Prostate gland (tissue), 2 donors: ENCODE measurements at regions not wholly inside any gene's neighbourhood (a gene's known extent, or its start where the extent isn't known, plus 50 kb on each side); places are given as distances from the start of the nearest gene placed in this dataset.

Source experiments
- DNase-seq: peaks from one replicate; pipeline ENCODE4 v3.0.0-alpha.2; 2019; ENCODE audit warnings: low spot score
- H3K27ac ChIP-seq, 2 donors: fragments of 200-600 bp; sonication (generic); 2 replicates each; pipeline ENCODE4 v1.5.1; 2017 to 2019
- H3K27me3 ChIP-seq: fragments of 200-600 bp; sonication (generic); replicated peaks from 2 replicates; pipeline ENCODE4 v1.5.1; 2019; ENCODE audit not compliant: insufficient read depth
- H3K36me3 ChIP-seq, 2 donors: fragments of 200-600 bp; sonication (generic); 1 replicate in 1 of 2; 2 replicates in 1 of 2; pipeline versions ENCODE4 v1.5.1 to v1.8.1; 2017 to 2019
- H3K4me1 ChIP-seq: fragments of 200-600 bp; sonication (generic); replicated peaks from 2 replicates; pipeline ENCODE4 v1.5.1; 2019
- H3K4me3 ChIP-seq, 2 donors: fragments of 200-600 bp; sonication (generic); 2 replicates each; pipeline ENCODE4 v1.5.1; 2017 to 2019
- H3K9me3 ChIP-seq: fragments of 200-600 bp; sonication (generic); 2 replicates; pipeline ENCODE4 v1.5.1; 2017
- POLR2A ChIP-seq: fragments of 450-650 bp; IDR thresholded peaks from one replicate; pipeline ENCODE4 v1.6.1; 2016; ENCODE audit warnings: antibody characterized with exemption, mild to moderate bottlenecking
- POLR2AphosphoS5 ChIP-seq: sonication (generic); formaldehyde crosslinking; IDR thresholded peaks from one replicate; pipeline ENCODE4 v1.6.1; 2017; ENCODE audit warnings: antibody characterized with exemption
- WGBS: methylation state at CpG from one replicate; pipeline ENCODE4 v1.1.5; 2018; 5-methylcytosine and 5-hydroxymethylcytosine counted together
- intact Hi-C: fragments of 100-400 bp; cut with DNase I; formaldehyde crosslinking; loops from one replicate; pipeline ENCODE4 v1.14.2; 2022
- TF ChIP-seq, protein P1 (sequence below), 4 experiments: fragments of 200-600 bp in 2 of 4; fragments of 450-650 bp in 2 of 4; sonication (generic) in 2 of 4; IDR thresholded peaks; 1 replicate in 3 of 4; 2 replicates in 1 of 4; pipeline ENCODE4 v1.5.1; 2016 to 2019; ENCODE audit warnings: antibody characterized with exemption in 4 of 4, mild to moderate bottlenecking in 2 of 4, moderate library complexity in 2 of 4

DNA sequence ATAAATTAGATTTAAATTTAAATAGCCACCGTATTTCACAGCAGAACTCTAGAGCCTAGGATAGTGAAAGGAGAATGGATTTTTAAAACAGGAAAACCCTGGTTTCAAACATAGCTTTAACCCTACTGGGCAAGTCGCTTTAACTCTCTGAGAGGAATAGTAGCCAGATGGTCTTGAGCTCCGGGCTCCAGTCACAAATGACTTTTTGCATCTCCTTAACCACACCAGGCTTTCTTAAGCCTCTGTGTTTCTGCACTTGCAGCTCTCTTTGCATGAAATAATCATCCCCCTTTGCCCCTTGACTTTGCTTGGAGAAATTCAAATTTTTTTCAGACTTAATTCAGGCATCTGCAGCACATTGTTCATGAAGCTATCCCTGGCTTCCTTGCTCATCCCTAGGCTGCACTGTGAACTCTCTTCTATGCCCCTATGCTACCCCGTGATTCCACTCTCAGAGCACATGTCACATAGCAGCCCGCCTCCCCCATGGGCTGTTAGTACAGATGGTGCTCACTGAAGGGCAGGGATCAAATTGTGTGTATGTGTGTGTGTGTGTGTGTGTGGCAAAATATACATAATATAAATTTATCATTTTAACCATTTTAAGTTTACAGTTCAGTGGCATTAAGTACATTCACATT is 68.8 kb upstream of the DAB1 start:
- Histone ChIP-seq H3K4me1 (no peaks in the 10 kb centered on the region), H3K27me3 (no peaks in the 10 kb centered on the region), H3K36me3 (no peaks in the 10 kb centered on the region), H3K4me3 (no peak overlapping the region), H3K9me3 (no peaks in the 10 kb centered on the region), H3K27ac (no peak overlapping the region)
- no peak for DNase-seq
- WGBS = 68% methylated on average over 5 of the region's 5 CpGs
- intact Hi-C loops = no loop called here
- TF ChIP-seq, protein P1, sequence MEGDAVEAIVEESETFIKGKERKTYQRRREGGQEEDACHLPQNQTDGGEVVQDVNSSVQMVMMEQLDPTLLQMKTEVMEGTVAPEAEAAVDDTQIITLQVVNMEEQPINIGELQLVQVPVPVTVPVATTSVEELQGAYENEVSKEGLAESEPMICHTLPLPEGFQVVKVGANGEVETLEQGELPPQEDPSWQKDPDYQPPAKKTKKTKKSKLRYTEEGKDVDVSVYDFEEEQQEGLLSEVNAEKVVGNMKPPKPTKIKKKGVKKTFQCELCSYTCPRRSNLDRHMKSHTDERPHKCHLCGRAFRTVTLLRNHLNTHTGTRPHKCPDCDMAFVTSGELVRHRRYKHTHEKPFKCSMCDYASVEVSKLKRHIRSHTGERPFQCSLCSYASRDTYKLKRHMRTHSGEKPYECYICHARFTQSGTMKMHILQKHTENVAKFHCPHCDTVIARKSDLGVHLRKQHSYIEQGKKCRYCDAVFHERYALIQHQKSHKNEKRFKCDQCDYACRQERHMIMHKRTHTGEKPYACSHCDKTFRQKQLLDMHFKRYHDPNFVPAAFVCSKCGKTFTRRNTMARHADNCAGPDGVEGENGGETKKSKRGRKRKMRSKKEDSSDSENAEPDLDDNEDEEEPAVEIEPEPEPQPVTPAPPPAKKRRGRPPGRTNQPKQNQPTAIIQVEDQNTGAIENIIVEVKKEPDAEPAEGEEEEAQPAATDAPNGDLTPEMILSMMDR (IDR thresholded peaks at IDR 0.05) = no peak

DNA sequence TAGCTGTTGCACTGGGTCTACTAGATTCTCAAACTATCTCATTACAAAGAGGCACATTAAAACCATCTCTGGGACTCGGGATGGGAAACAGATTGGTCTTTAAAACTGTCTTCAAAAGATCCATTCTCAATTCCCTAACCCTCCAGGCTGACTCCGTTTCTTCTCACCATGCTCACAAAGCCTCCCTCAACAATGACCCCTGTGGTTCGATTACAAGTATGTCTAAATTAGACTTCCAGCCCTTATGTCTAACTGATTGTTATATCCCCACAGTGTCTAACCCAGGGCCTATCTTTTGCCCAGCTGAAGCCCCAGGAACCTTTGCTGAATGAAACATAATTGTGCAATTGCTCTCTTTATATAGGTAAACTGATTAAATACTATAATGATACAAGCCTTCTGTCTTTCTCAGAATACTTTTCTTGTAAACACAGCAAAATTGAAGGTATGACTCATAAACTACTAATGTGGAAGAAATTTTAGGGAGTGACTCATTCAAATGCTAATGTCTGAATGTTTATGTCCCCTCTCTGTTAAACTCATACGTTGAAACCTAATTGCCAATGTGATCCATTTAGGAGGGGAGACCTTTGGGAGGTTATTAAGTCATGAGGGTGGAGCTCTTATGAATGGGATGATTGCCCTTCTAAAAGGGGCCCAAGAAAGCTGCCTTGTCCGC is 65.6 kb upstream of the DAB1 start:
- WGBS = 76% methylated on average over 5 of the region's 5 CpGs
- TF ChIP-seq POLR2A (no peak), POLR2AphosphoS5 (no peak)
- TF ChIP-seq, protein P1 (IDR thresholded peaks at IDR 0.05) = no peak
- intact Hi-C loops = no loop called here

DNA sequence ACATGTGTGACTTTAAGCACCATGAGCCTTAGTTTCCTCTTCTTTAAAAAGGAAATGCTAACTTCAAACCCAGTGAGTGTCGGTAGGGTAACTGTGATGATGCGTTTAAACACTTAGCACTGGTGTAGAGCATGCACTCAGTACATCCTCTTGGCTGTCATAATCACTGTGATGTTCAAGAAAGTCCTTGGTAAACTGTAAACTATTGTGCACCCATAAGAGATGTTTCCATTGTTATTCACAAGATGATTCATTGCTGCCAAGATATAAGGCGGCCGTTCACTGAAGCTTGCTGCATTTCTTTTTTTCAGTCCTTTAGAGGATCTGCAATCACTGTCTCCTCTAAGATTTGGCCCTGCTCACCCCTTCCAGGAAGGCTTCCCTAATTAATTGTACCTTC is 61.8 kb upstream of the DAB1 start:
- Histone ChIP-seq H3K27ac (no peak overlapping the region), H3K36me3 (no peaks in the 10 kb centered on the region), H3K4me3 (no peak overlapping the region), H3K4me1 (no peaks in the 10 kb centered on the region), H3K27me3 (no peaks in the 10 kb centered on the region), H3K9me3 (no peaks in the 10 kb centered on the region)
- 73% methylated on average over 4 of the region's 4 CpGs for WGBS
- no peak for DNase-seq
- TF ChIP-seq POLR2AphosphoS5 (no peak), POLR2A (no peak)
- TF ChIP-seq, protein P1 (IDR thresholded peaks at IDR 0.05) = no peak
- intact Hi-C loops = no loop called here

More for the DNA sequence above, 65.6 kb upstream of the DAB1 start:
- Histone ChIP-seq H3K27me3 (no peaks in the 10 kb centered on the region), H3K9me3 (no peaks in the 10 kb centered on the region), H3K4me3 (no peak overlapping the region), H3K36me3 (no peaks in the 10 kb centered on the region), H3K27ac (no peak overlapping the region), H3K4me1 (no peaks in the 10 kb centered on the region)
- DNase-seq = no peak

DNA sequence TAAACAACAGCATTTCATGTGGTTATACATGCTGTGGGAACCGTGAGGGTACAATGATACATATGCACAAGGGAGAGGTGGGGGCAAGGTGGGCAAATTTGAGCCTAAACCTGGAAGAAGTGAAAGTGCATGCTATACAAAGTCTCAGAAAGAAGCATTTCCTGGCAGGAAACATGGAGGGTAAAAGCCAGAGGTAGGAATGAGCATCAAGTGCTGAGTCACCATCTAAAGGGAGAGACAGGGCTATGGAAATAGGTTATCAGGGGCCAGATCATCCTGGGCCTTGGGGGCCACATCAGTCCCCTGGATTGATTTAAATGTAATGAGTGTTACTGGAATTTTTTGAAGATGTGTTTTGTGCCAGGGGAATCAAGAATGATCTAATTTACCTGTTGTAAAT is 60.1 kb upstream of the DAB1 start:
- no peaks in the 10 kb centered on the region for H3K4me1 ChIP-seq
- no peak overlapping the region for H3K4me3 ChIP-seq
- intact Hi-C loops = no loop called here
- 85% methylated on average over 1 of the region's 1 CpG for WGBS
- DNase-seq = no peak
- H3K36me3 ChIP-seq = no peaks in the 10 kb centered on the region
- no peaks in the 10 kb centered on the region for H3K9me3 ChIP-seq
- no peaks in the 10 kb centered on the region for H3K27me3 ChIP-seq
- H3K27ac ChIP-seq = no peak overlapping the region
- TF ChIP-seq, protein P1 (IDR thresholded peaks at IDR 0.05) = no peak
- TF ChIP-seq POLR2A = no peak
- no peak for TF ChIP-seq POLR2AphosphoS5

DNA sequence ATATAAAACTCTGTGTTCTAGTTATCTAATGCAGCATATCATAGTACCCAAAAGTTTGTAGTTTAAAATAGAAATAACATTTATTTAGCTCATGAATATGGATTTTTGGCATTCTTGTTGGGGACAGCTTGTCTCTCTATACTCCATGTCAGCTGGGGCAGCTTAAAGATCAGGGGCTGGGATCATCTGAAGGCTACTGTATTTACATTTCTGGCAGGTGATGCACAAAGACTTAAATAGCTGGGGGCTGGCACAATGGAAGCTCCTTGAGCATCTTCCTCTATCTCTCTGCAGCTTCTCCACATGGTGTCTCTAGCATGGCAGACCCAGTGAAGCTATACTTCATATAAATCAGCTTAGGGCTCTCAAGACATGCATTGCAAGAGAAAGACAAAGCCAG is 55.6 kb upstream of the DAB1 start:
- Histone ChIP-seq H3K36me3 (no peaks in the 10 kb centered on the region), H3K9me3 (no peaks in the 10 kb centered on the region), H3K4me3 (no peak overlapping the region), H3K4me1 (no peaks in the 10 kb centered on the region), H3K27me3 (no peaks in the 10 kb centered on the region), H3K27ac (no peak overlapping the region)
- TF ChIP-seq POLR2AphosphoS5 (no peak), POLR2A (no peak)
- TF ChIP-seq, protein P1 (IDR thresholded peaks at IDR 0.05) = no peak
- intact Hi-C loops = no loop called here
- no peak for DNase-seq
